ENCODE measurements at regions not wholly inside any gene's neighbourhood (a gene's known extent, or its start where the extent isn't known, plus 50 kb on each side); places are given as distances from the start of the nearest gene placed in this dataset.

GRCh38 chr7:108839076-108839475 is 269.4 kb downstream of the DNAJB9 start:
- DNase-seq = no peak
- Histone ChIP-seq H3K9me3 (ENCODE audit: low read depth) (no peaks in the 10 kb centered on the region), H3K36me3 (ENCODE audit: low read depth) (no peaks in the 10 kb centered on the region), H3K4me1 (ENCODE audit: insufficient read depth) (no peaks in the 10 kb centered on the region), H3K27me3 (replicated peaks; ENCODE audit: insufficient read depth) (no peaks in the 10 kb centered on the region), H3F3A (ENCODE audit: insufficient read depth) (no peaks in the 10 kb centered on the region), H3K9me2 (ENCODE audit: insufficient read depth) (no peaks in the 10 kb centered on the region), H3K4me3 (no peak overlapping the region), H2AFZ (no peak overlapping the region), H4K20me1 (ENCODE audit: insufficient read depth) (no peaks in the 10 kb centered on the region), H3K4me2 (ENCODE audit: unreplicated experiment) (no peak overlapping the region), H3K9ac (no peak overlapping the region), H3K79me2 (ENCODE audit: insufficient read depth) (no peaks in the 10 kb centered on the region), H3K27ac (no peak overlapping the region)
- in situ Hi-C loops (cut with MboI) = no loop called here
- WGBS, 2 experiments (ENCODE audit: low coverage in 1 of 2, low lambda C conversion rate in 2 of 2, missing lambda C conversion rate in 2 of 2) = 0 to 1% methylated on average over 3 of the region's 3 CpGs
- TF ChIP-seq EZH2phosphoT487 (IDR thresholded peaks at IDR 0.05; ENCODE audit: insufficient read depth, low read depth) = no peak
- TF ChIP-seq EZH2 (IDR thresholded peaks at IDR 0.05; ENCODE audit: insufficient read depth, poor library complexity, severe bottlenecking) = no peak

GRCh38 chr7:108845951-108846350 is 276.3 kb downstream of the DNAJB9 start:
- no peaks in the 10 kb centered on the region for H3K36me3 ChIP-seq (ENCODE audit: low read depth)
- no peak overlapping the region for H3K27ac ChIP-seq
- no peak overlapping the region for H2AFZ ChIP-seq
- DNase-seq = no peak
- in situ Hi-C loops (cut with MboI) = no loop called here
- H4K20me1 ChIP-seq (ENCODE audit: insufficient read depth) = no peaks in the 10 kb centered on the region
- no peaks in the 10 kb centered on the region for H3K9me2 ChIP-seq (ENCODE audit: insufficient read depth)
- H3F3A ChIP-seq (ENCODE audit: insufficient read depth) = no peaks in the 10 kb centered on the region
- H3K9me3 ChIP-seq (ENCODE audit: low read depth) = no peaks in the 10 kb centered on the region
- H3K9ac ChIP-seq = no peak overlapping the region
- H3K79me2 ChIP-seq (ENCODE audit: insufficient read depth) = no peaks in the 10 kb centered on the region
- H3K4me1 ChIP-seq (ENCODE audit: insufficient read depth) = no peaks in the 10 kb centered on the region
- no peak overlapping the region for H3K4me2 ChIP-seq (ENCODE audit: unreplicated experiment)
- H3K27me3 ChIP-seq (replicated peaks; ENCODE audit: insufficient read depth) = no peaks in the 10 kb centered on the region
- no peak for TF ChIP-seq EZH2phosphoT487 (IDR thresholded peaks at IDR 0.05; ENCODE audit: insufficient read depth, low read depth)
- TF ChIP-seq EZH2 (IDR thresholded peaks at IDR 0.05; ENCODE audit: insufficient read depth, poor library complexity, severe bottlenecking) = no peak
- H3K4me3 ChIP-seq = no peak overlapping the region

GRCh38 chr7:108846471-108846870 is 276.8 kb downstream of the DNAJB9 start:
- Histone ChIP-seq H3K4me2 (ENCODE audit: unreplicated experiment) (no peak overlapping the region), H3K9me3 (ENCODE audit: low read depth) (no peaks in the 10 kb centered on the region), H3K4me1 (ENCODE audit: insufficient read depth) (no peaks in the 10 kb centered on the region), H3K9me2 (ENCODE audit: insufficient read depth) (no peaks in the 10 kb centered on the region), H3K27ac (no peak overlapping the region), H3K79me2 (ENCODE audit: insufficient read depth) (no peaks in the 10 kb centered on the region), H3K9ac (no peak overlapping the region), H3K36me3 (ENCODE audit: low read depth) (no peaks in the 10 kb centered on the region), H4K20me1 (ENCODE audit: insufficient read depth) (no peaks in the 10 kb centered on the region), H3K27me3 (replicated peaks; ENCODE audit: insufficient read depth) (no peaks in the 10 kb centered on the region), H3F3A (ENCODE audit: insufficient read depth) (no peaks in the 10 kb centered on the region), H3K4me3 (no peak overlapping the region), H2AFZ (no peak overlapping the region)
- TF ChIP-seq EZH2phosphoT487 (IDR thresholded peaks at IDR 0.05; ENCODE audit: insufficient read depth, low read depth) (no peak), EZH2 (IDR thresholded peaks at IDR 0.05; ENCODE audit: insufficient read depth, poor library complexity, severe bottlenecking) (no peak)
- in situ Hi-C loops (cut with MboI) = no loop called here
- DNase-seq = no peak
- WGBS, 2 experiments (ENCODE audit: low coverage in 1 of 2, low lambda C conversion rate in 2 of 2, missing lambda C conversion rate in 2 of 2) = 24 to 30% methylated on average over 7 of the region's 7 CpGs

GRCh38 chr7:108848486-108848885 is 278.8 kb downstream of the DNAJB9 start:
- no peak overlapping the region for H3K4me2 ChIP-seq (ENCODE audit: unreplicated experiment)
- no peak overlapping the region for H3K9ac ChIP-seq
- in situ Hi-C loops (cut with MboI) = no loop called here
- no peaks in the 10 kb centered on the region for H3K36me3 ChIP-seq (ENCODE audit: low read depth)
- no peaks in the 10 kb centered on the region for H3K4me1 ChIP-seq (ENCODE audit: insufficient read depth)
- H3K79me2 ChIP-seq (ENCODE audit: insufficient read depth) = no peaks in the 10 kb centered on the region
- no peaks in the 10 kb centered on the region for H3F3A ChIP-seq (ENCODE audit: insufficient read depth)
- no peak overlapping the region for H2AFZ ChIP-seq
- H3K4me3 ChIP-seq = no peak overlapping the region
- no peaks in the 10 kb centered on the region for H3K9me2 ChIP-seq (ENCODE audit: insufficient read depth)
- DNase-seq = no peak
- no peaks in the 10 kb centered on the region for H3K27me3 ChIP-seq (replicated peaks; ENCODE audit: insufficient read depth)
- WGBS, 2 experiments (ENCODE audit: low coverage in 1 of 2, low lambda C conversion rate in 2 of 2, missing lambda C conversion rate in 2 of 2) = 41 to 48% methylated on average over 4 to 5 of the region's 5 CpGs
- no peaks in the 10 kb centered on the region for H3K9me3 ChIP-seq (ENCODE audit: low read depth)
- TF ChIP-seq EZH2 (IDR thresholded peaks at IDR 0.05; ENCODE audit: insufficient read depth, poor library complexity, severe bottlenecking) (no peak), EZH2phosphoT487 (IDR thresholded peaks at IDR 0.05; ENCODE audit: insufficient read depth, low read depth) (no peak)
- no peaks in the 10 kb centered on the region for H4K20me1 ChIP-seq (ENCODE audit: insufficient read depth)
- no peak overlapping the region for H3K27ac ChIP-seq

GRCh38 chr7:108860615-108861014 is 290.9 kb downstream of the DNAJB9 start:
- DNase-seq = no peak
- no peaks in the 10 kb centered on the region for H4K20me1 ChIP-seq (ENCODE audit: insufficient read depth)
- H3K9ac ChIP-seq = no peak overlapping the region
- H3K9me2 ChIP-seq (ENCODE audit: insufficient read depth) = no peaks in the 10 kb centered on the region
- H3K4me1 ChIP-seq (ENCODE audit: insufficient read depth) = no peaks in the 10 kb centered on the region
- H3K4me2 ChIP-seq (ENCODE audit: unreplicated experiment) = no peak overlapping the region
- in situ Hi-C loops (cut with MboI) = no loop called here
- H2AFZ ChIP-seq = no peak overlapping the region
- no peaks in the 10 kb centered on the region for H3K9me3 ChIP-seq (ENCODE audit: low read depth)
- no peak for TF ChIP-seq EZH2 (IDR thresholded peaks at IDR 0.05; ENCODE audit: insufficient read depth, poor library complexity, severe bottlenecking)
- TF ChIP-seq EZH2phosphoT487 (IDR thresholded peaks at IDR 0.05; ENCODE audit: insufficient read depth, low read depth) = no peak
- H3K4me3 ChIP-seq = no peak overlapping the region
- no peaks in the 10 kb centered on the region for H3F3A ChIP-seq (ENCODE audit: insufficient read depth)
- H3K27ac ChIP-seq = no peak overlapping the region
- no peaks in the 10 kb centered on the region for H3K79me2 ChIP-seq (ENCODE audit: insufficient read depth)
- H3K36me3 ChIP-seq (ENCODE audit: low read depth) = no peaks in the 10 kb centered on the region
- no peaks in the 10 kb centered on the region for H3K27me3 ChIP-seq (replicated peaks; ENCODE audit: insufficient read depth)
